ENCODE measurements at regions not wholly inside any gene's neighbourhood (a gene's known extent, or its start where the extent isn't known, plus 50 kb on each side); places are given as distances from the start of the nearest gene placed in this dataset.

GRCh38 chr10:29851241-29851640, 208.1 kb downstream of the JCAD start:
- no peaks in the 10 kb centered on the region for H3K9me3 ChIP-seq (ENCODE audit: insufficient read depth, low read depth, low read length)
- no peak overlapping the region for H2BK5ac ChIP-seq (ENCODE audit: low read depth, low read length, poor library complexity)
- DNase-seq = no peak
- no peaks in the 10 kb centered on the region for H3K79me1 ChIP-seq (ENCODE audit: low read length)
- no peaks in the 10 kb centered on the region for H3K4me1 ChIP-seq (ENCODE audit: control insufficient read depth in 1 of 2, insufficient read depth in 2 of 2, low read length in 2 of 2)
- WGBS (ENCODE audit: extremely low coverage, insufficient coverage, insufficient read length) = no CpG with 5 or more reads among the region's 5 CpGs
- H3K4me3 ChIP-seq (ENCODE audit: low read depth, low read length) = no peak overlapping the region
- no peak overlapping the region for H2AK5ac ChIP-seq (ENCODE audit: low read length)
- H3K4me2 ChIP-seq (ENCODE audit: low read length) = no peak overlapping the region
- H4K91ac ChIP-seq (ENCODE audit: low read depth, low read length) = no peak overlapping the region
- no peak overlapping the region for H3K9ac ChIP-seq (ENCODE audit: low read length)
- no peak overlapping the region for H3K14ac ChIP-seq (ENCODE audit: low read length)
- no peaks in the 10 kb centered on the region for H3K27me3 ChIP-seq (ENCODE audit: insufficient read depth, low read length)
- H2BK12ac ChIP-seq (ENCODE audit: low read length) = no peak overlapping the region
- no peaks in the 10 kb centered on the region for H3K79me2 ChIP-seq (ENCODE audit: control insufficient read depth, insufficient read depth, low read length, poor library complexity)
- H4K12ac ChIP-seq (ENCODE audit: low read depth, low read length) = no peak overlapping the region
- H4K8ac ChIP-seq (ENCODE audit: low read depth, low read length) = no peak overlapping the region
- H2AFZ ChIP-seq (ENCODE audit: insufficient read depth, low read length, poor library complexity) = no peak overlapping the region
- no peak overlapping the region for H3K27ac ChIP-seq (ENCODE audit: low read depth, low read length)
- no peak overlapping the region for H3K18ac ChIP-seq (ENCODE audit: low read length)
- H3K23ac ChIP-seq (ENCODE audit: low read length) = no peak overlapping the region
- no peak overlapping the region for H3K4ac ChIP-seq (ENCODE audit: low read depth, low read length)
- no peaks in the 10 kb centered on the region for H3K36me3 ChIP-seq (ENCODE audit: control insufficient read depth in 1 of 2, insufficient read depth in 2 of 2, low read length in 2 of 2)
- H2BK120ac ChIP-seq (ENCODE audit: insufficient read depth, low read length, poor library complexity) = no peak overlapping the region

- H4K12ac ChIP-seq (ENCODE audit: low read depth, low read length) = no peak overlapping the region
- no peaks in the 10 kb centered on the region for H3K9me3 ChIP-seq (ENCODE audit: insufficient read depth, low read depth, low read length)
- H2AK5ac ChIP-seq (ENCODE audit: low read length) = no peak overlapping the region
- no peaks in the 10 kb centered on the region for H3K36me3 ChIP-seq (ENCODE audit: control insufficient read depth in 1 of 2, insufficient read depth in 2 of 2, low read length in 2 of 2)
- H3K79me1 ChIP-seq (ENCODE audit: low read length) = no peaks in the 10 kb centered on the region
- H3K4ac ChIP-seq (ENCODE audit: low read depth, low read length) = no peak overlapping the region
- no peak overlapping the region for H3K9ac ChIP-seq (ENCODE audit: low read length)
- DNase-seq = no peak
- no CpG with 5 or more reads among the region's 3 CpGs for WGBS (ENCODE audit: extremely low coverage, insufficient coverage, insufficient read length)
- H4K91ac ChIP-seq (ENCODE audit: low read depth, low read length) = no peak overlapping the region
- H3K18ac ChIP-seq (ENCODE audit: low read length) = no peak overlapping the region
- no peak overlapping the region for H4K8ac ChIP-seq (ENCODE audit: low read depth, low read length)
- H2BK120ac ChIP-seq (ENCODE audit: insufficient read depth, low read length, poor library complexity) = no peak overlapping the region
- no peak overlapping the region for H3K23ac ChIP-seq (ENCODE audit: low read length)
- no peak overlapping the region for H2BK12ac ChIP-seq (ENCODE audit: low read length)
- H3K27me3 ChIP-seq (ENCODE audit: insufficient read depth, low read length) = no peaks in the 10 kb centered on the region
- H3K27ac ChIP-seq (ENCODE audit: low read depth, low read length) = no peak overlapping the region
- H3K4me3 ChIP-seq (ENCODE audit: low read depth, low read length) = no peak overlapping the region
- H2AFZ ChIP-seq (ENCODE audit: insufficient read depth, low read length, poor library complexity) = no peak overlapping the region
- H3K4me1 ChIP-seq (ENCODE audit: control insufficient read depth in 1 of 2, insufficient read depth in 2 of 2, low read length in 2 of 2) = no peaks in the 10 kb centered on the region
- no peaks in the 10 kb centered on the region for H3K79me2 ChIP-seq (ENCODE audit: control insufficient read depth, insufficient read depth, low read length, poor library complexity)
- H3K4me2 ChIP-seq (ENCODE audit: low read length) = no peak overlapping the region
- no peak overlapping the region for H3K14ac ChIP-seq (ENCODE audit: low read length)
- H2BK5ac ChIP-seq (ENCODE audit: low read depth, low read length, poor library complexity) = no peak overlapping the region
Observed at GRCh38 chr10:29850371-29850770, 209.0 kb downstream of the JCAD start.

- Histone ChIP-seq H3K27me3 (ENCODE audit: insufficient read depth, low read length) (no peaks in the 10 kb centered on the region), H3K27ac (ENCODE audit: low read depth, low read length) (no peak overlapping the region), H4K8ac (ENCODE audit: low read depth, low read length) (no peak overlapping the region), H3K9me3 (ENCODE audit: insufficient read depth, low read depth, low read length) (no peaks in the 10 kb centered on the region), H2BK120ac (ENCODE audit: insufficient read depth, low read length, poor library complexity) (no peak overlapping the region), H4K91ac (ENCODE audit: low read depth, low read length) (no peak overlapping the region), H4K12ac (ENCODE audit: low read depth, low read length) (no peak overlapping the region), H3K4me1 (ENCODE audit: control insufficient read depth in 1 of 2, insufficient read depth in 2 of 2, low read length in 2 of 2) (no peaks in the 10 kb centered on the region), H3K79me2 (ENCODE audit: control insufficient read depth, insufficient read depth, low read length, poor library complexity) (no peaks in the 10 kb centered on the region), H3K23ac (ENCODE audit: low read length) (no peak overlapping the region), H3K9ac (ENCODE audit: low read length) (no peak overlapping the region), H3K18ac (ENCODE audit: low read length) (no peak overlapping the region), H3K4me3 (ENCODE audit: low read depth, low read length) (no peak overlapping the region), H3K14ac (ENCODE audit: low read length) (no peak overlapping the region), H3K36me3 (ENCODE audit: control insufficient read depth in 1 of 2, insufficient read depth in 2 of 2, low read length in 2 of 2) (no peaks in the 10 kb centered on the region), H2AK5ac (ENCODE audit: low read length) (no peak overlapping the region), H3K79me1 (ENCODE audit: low read length) (no peaks in the 10 kb centered on the region), H2BK5ac (ENCODE audit: low read depth, low read length, poor library complexity) (no peak overlapping the region), H2BK12ac (ENCODE audit: low read length) (no peak overlapping the region), H3K4me2 (ENCODE audit: low read length) (no peak overlapping the region), H2AFZ (ENCODE audit: insufficient read depth, low read length, poor library complexity) (no peak overlapping the region), H3K4ac (ENCODE audit: low read depth, low read length) (no peak overlapping the region)
- WGBS (ENCODE audit: extremely low coverage, insufficient coverage, insufficient read length) = no CpG with 5 or more reads among the region's 3 CpGs
- DNase-seq = no peak
Observed at GRCh38 chr10:29849886-29850285, 209.5 kb downstream of the JCAD start.

- Histone ChIP-seq H4K12ac (ENCODE audit: low read depth, low read length) (no peak overlapping the region), H3K9ac (ENCODE audit: low read length) (no peak overlapping the region), H3K14ac (ENCODE audit: low read length) (no peak overlapping the region), H3K79me1 (ENCODE audit: low read length) (no peaks in the 10 kb centered on the region), H3K4ac (ENCODE audit: low read depth, low read length) (no peak overlapping the region), H2BK5ac (ENCODE audit: low read depth, low read length, poor library complexity) (no peak overlapping the region), H2AK5ac (ENCODE audit: low read length) (no peak overlapping the region), H3K36me3 (ENCODE audit: control insufficient read depth in 1 of 2, insufficient read depth in 2 of 2, low read length in 2 of 2) (no peaks in the 10 kb centered on the region), H3K27me3 (ENCODE audit: insufficient read depth, low read length) (no peaks in the 10 kb centered on the region), H3K27ac (ENCODE audit: low read depth, low read length) (no peak overlapping the region), H4K8ac (ENCODE audit: low read depth, low read length) (no peak overlapping the region), H3K18ac (ENCODE audit: low read length) (no peak overlapping the region), H3K23ac (ENCODE audit: low read length) (no peak overlapping the region), H3K9me3 (ENCODE audit: insufficient read depth, low read depth, low read length) (no peaks in the 10 kb centered on the region), H2BK12ac (ENCODE audit: low read length) (no peak overlapping the region), H3K4me1 (ENCODE audit: control insufficient read depth in 1 of 2, insufficient read depth in 2 of 2, low read length in 2 of 2) (no peaks in the 10 kb centered on the region), H2BK120ac (ENCODE audit: insufficient read depth, low read length, poor library complexity) (no peak overlapping the region), H2AFZ (ENCODE audit: insufficient read depth, low read length, poor library complexity) (no peak overlapping the region), H3K4me2 (ENCODE audit: low read length) (no peak overlapping the region), H3K79me2 (ENCODE audit: control insufficient read depth, insufficient read depth, low read length, poor library complexity) (no peaks in the 10 kb centered on the region), H3K4me3 (ENCODE audit: low read depth, low read length) (no peak overlapping the region), H4K91ac (ENCODE audit: low read depth, low read length) (no peak overlapping the region)
- no peak for DNase-seq
- WGBS (ENCODE audit: extremely low coverage, insufficient coverage, insufficient read length) = no CpG with 5 or more reads among the region's 9 CpGs
Observed at GRCh38 chr10:29849126-29849833, 210.1 kb downstream of the JCAD start.

Measured in trophoblast cell (in vitro differentiated cells and primary cell).